IMR-90 (cell line): ENCODE measurements at regions not wholly inside any gene's neighbourhood (a gene's known extent, or its start where the extent isn't known, plus 50 kb on each side); places are given as distances from the start of the nearest gene placed in this dataset.

Experiments
- BHLHE40 ChIP-seq: fragments of 150-350 bp; IDR thresholded peaks from 2 replicates; pipeline ENCODE4 v1.6.1; 2016; ENCODE audit warnings: mild to moderate bottlenecking, low read depth, low read length
- CEBPB ChIP-seq: IDR thresholded peaks from 2 replicates; pipeline ENCODE4 v1.6.1; 2012; ENCODE audit warnings: low read depth, low read length, improper control_type of control experiment
- CTCF ChIP-seq: conservative IDR thresholded peaks from 2 replicates; pipeline ENCODE4 v1.5.1; 2012; ENCODE audit warnings: mild to moderate bottlenecking, low read depth, low read length, improper control_type of control experiment
- ELK1 ChIP-seq: fragments of 150-350 bp; IDR thresholded peaks from 2 replicates; pipeline ENCODE4 v1.6.1; 2016; ENCODE audit warnings: low read depth, mild to moderate bottlenecking, low read length, moderate library complexity, borderline replicate concordance
- FOS ChIP-seq: fragments of 150-350 bp; IDR thresholded peaks from 2 replicates; pipeline ENCODE4 v1.6.1; 2016; ENCODE audit warnings: low read depth, low read length
- MXI1 ChIP-seq: IDR thresholded peaks from 2 replicates; pipeline ENCODE4 v1.6.1; 2012; ENCODE audit warnings: low read depth, mild to moderate bottlenecking, low read length, moderate library complexity, borderline replicate concordance
- NFE2L2 ChIP-seq: fragments of 150-350 bp; IDR thresholded peaks from 2 replicates; pipeline ENCODE4 v1.6.1; 2016; ENCODE audit warnings: low read depth, mild to moderate bottlenecking, low read length
- POLR2A ChIP-seq: IDR thresholded peaks from 2 replicates; pipeline ENCODE4 v1.6.1; 2012; ENCODE audit warnings: mild to moderate bottlenecking, low read depth, low read length
- RAD21 ChIP-seq: IDR thresholded peaks from 2 replicates; pipeline ENCODE4 v1.6.1; 2012; ENCODE audit warnings: low read length, improper control_type of control experiment
- RFX5 ChIP-seq: IDR thresholded peaks from 2 replicates; pipeline ENCODE4 v1.8.0; 2012; ENCODE audit warnings: low read depth, mild to moderate bottlenecking, low read length, moderate library complexity
- USF2 ChIP-seq: fragments of 150-350 bp; IDR thresholded peaks from 2 replicates; pipeline ENCODE4 v1.6.1; 2017; ENCODE audit warnings: mild to moderate bottlenecking, antibody characterized with exemption, low read length, low read depth

GRCh38 chr1:200290010-200290685, 119.7 kb downstream of the ZNF281 start:
- TF ChIP-seq CEBPB = no peak
- no peak for TF ChIP-seq FOS
- no peak for TF ChIP-seq CTCF
- no peak for TF ChIP-seq ELK1
- no peak for TF ChIP-seq NFE2L2
- TF ChIP-seq POLR2A = no peak
- no peak for TF ChIP-seq BHLHE40
- TF ChIP-seq USF2 = no peak
- TF ChIP-seq RAD21 = no peak
- no peak for TF ChIP-seq MXI1
- no peak for TF ChIP-seq RFX5
